HEK293 (cell line): ENCODE measurements at regions not wholly inside any gene's neighbourhood (a gene's known extent, or its start where the extent isn't known, plus 50 kb on each side); places are given as distances from the start of the nearest gene placed in this dataset.

Source experiments
- ZNF324 ChIP-seq: fragments of 450-650 bp; formaldehyde crosslinking; IDR thresholded peaks from 2 replicates; pipeline ENCODE4 v1.5.1; 2016; ENCODE audit warnings: missing biosample characterization, missing genetic modification characterization
- ZNF350 ChIP-seq: fragments of 450-650 bp; formaldehyde crosslinking; IDR thresholded peaks from 2 replicates; pipeline ENCODE4 v1.5.0; 2017; ENCODE audit warnings: missing biosample characterization, mild to moderate bottlenecking, missing genetic modification characterization
- ZXDB ChIP-seq: fragments of 450-650 bp; formaldehyde crosslinking; IDR thresholded peaks from 2 replicates; pipeline ENCODE4 v1.5.1; 2016; ENCODE audit warnings: missing biosample characterization, missing genetic modification characterization
- TF ChIP-seq, protein P1 (sequence below): fragments of 450-650 bp; formaldehyde crosslinking; conservative IDR thresholded peaks from 2 replicates; pipeline ENCODE4 v1.5.1; 2016; ENCODE audit warnings: low read depth, missing biosample characterization, missing genetic modification characterization
- TF ChIP-seq, protein P2 (sequence below): fragments of 450-650 bp; formaldehyde crosslinking; IDR thresholded peaks from 2 replicates; pipeline ENCODE4 v1.5.1; 2016; ENCODE audit warnings: missing biosample characterization, missing genetic modification characterization

DNA sequence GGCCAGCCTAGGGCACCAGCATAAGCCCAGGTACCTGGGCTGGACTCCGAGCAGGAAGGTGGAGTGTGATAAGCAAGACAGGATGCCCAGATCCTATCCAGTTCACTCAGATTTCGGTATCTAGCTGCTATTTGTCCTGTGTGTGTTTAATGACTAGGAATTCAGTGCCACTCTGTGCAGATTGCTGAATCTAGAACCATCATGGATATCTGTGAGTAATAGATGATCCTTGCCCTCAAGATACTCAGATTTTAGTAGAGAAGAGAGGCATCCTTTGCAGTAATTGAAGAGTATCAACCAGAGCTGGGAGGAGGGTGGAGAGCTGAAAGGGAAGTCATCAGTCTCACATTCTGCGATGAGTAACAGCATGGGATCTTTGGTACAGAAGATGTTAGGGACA, 155.0 kb upstream of the ARID1B start:
- no peak for TF ChIP-seq ZNF324 (tag by site-specific recombination)
- TF ChIP-seq, protein P1, sequence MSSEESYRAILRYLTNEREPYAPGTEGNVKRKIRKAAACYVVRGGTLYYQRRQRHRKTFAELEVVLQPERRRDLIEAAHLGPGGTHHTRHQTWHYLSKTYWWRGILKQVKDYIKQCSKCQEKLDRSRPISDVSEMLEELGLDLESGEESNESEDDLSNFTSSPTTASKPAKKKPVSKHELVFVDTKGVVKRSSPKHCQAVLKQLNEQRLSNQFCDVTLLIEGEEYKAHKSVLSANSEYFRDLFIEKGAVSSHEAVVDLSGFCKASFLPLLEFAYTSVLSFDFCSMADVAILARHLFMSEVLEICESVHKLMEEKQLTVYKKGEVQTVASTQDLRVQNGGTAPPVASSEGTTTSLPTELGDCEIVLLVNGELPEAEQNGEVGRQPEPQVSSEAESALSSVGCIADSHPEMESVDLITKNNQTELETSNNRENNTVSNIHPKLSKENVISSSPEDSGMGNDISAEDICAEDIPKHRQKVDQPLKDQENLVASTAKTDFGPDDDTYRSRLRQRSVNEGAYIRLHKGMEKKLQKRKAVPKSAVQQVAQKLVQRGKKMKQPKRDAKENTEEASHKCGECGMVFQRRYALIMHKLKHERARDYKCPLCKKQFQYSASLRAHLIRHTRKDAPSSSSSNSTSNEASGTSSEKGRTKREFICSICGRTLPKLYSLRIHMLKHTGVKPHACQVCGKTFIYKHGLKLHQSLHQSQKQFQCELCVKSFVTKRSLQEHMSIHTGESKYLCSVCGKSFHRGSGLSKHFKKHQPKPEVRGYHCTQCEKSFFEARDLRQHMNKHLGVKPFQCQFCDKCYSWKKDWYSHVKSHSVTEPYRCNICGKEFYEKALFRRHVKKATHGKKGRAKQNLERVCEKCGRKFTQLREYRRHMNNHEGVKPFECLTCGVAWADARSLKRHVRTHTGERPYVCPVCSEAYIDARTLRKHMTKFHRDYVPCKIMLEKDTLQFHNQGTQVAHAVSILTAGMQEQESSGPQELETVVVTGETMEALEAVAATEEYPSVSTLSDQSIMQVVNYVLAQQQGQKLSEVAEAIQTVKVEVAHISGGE (tag by site-specific recombination), result no peak
- TF ChIP-seq, protein P2, sequence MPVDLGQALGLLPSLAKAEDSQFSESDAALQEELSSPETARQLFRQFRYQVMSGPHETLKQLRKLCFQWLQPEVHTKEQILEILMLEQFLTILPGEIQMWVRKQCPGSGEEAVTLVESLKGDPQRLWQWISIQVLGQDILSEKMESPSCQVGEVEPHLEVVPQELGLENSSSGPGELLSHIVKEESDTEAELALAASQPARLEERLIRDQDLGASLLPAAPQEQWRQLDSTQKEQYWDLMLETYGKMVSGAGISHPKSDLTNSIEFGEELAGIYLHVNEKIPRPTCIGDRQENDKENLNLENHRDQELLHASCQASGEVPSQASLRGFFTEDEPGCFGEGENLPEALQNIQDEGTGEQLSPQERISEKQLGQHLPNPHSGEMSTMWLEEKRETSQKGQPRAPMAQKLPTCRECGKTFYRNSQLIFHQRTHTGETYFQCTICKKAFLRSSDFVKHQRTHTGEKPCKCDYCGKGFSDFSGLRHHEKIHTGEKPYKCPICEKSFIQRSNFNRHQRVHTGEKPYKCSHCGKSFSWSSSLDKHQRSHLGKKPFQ (tag by site-specific recombination), result no peak
- no peak for TF ChIP-seq ZXDB (tag by site-specific recombination)
- no peak for TF ChIP-seq ZNF350 (tag by site-specific recombination)
